GM12864 (cell line): ENCODE measurements at regions not wholly inside any gene's neighbourhood (a gene's known extent, or its start where the extent isn't known, plus 50 kb on each side); places are given as distances from the start of the nearest gene placed in this dataset.
"Not testable (repeated sequence)": the region's sequence is repeated elsewhere in the genome, so short reads cannot be mapped to it uniquely, and the experiment has no call there.

ENCODE experiments used
- DNase-seq: peaks from one replicate; pipeline ENCODE4 v3.0.0-alpha.2; 2011; ENCODE audit warnings: low read depth
- H3K4me3 ChIP-seq: 2 replicates; pipeline ENCODE4 v1.5.1; 2011; ENCODE audit warnings: mild to moderate bottlenecking, low read depth, low read length, control low read depth
- CTCF ChIP-seq: IDR thresholded peaks from 2 replicates; pipeline ENCODE4 v1.5.1; 2011; ENCODE audit warnings: low read depth, mild to moderate bottlenecking, moderate library complexity, low read length, control low read depth, inconsistent platforms; ENCODE audit errors: missing control alignments

GRCh38 chr5:96315431-96315830, 117.6 kb downstream of the PCSK1 start:
- DNase-seq, result no peak
- no peak overlapping the region for H3K4me3 ChIP-seq

GRCh38 chr5:96312383-96312782, 120.7 kb downstream of the PCSK1 start:
- no peak for TF ChIP-seq CTCF
- H3K4me3 ChIP-seq, result no peak overlapping the region
- DNase-seq, result no peak

More at GRCh38 chr5:96315431-96315830, 117.6 kb downstream of the PCSK1 start:
- TF ChIP-seq CTCF, result no peak

GRCh38 chr5:96307047-96307446, 126.0 kb downstream of the PCSK1 start:
- H3K4me3 ChIP-seq, DNase-seq: not testable (repeated sequence)

- H3K4me3 ChIP-seq, result no peak overlapping the region
- DNase-seq, result no peak
- no peak for TF ChIP-seq CTCF
These were observed 130.8 kb downstream of the PCSK1 start for GRCh38 chr5:96302174-96302738.

- no peak for TF ChIP-seq CTCF
- H3K4me3 ChIP-seq, result no peak overlapping the region
- DNase-seq, result no peak
These were observed 132.1 kb downstream of the PCSK1 start for GRCh38 chr5:96300976-96301375.

- no peak overlapping the region for H3K4me3 ChIP-seq
- no peak for DNase-seq
These were observed 135.2 kb downstream of the PCSK1 start for GRCh38 chr5:96297867-96298266.

GRCh38 chr5:96297290-96297689, 135.8 kb downstream of the PCSK1 start:
- DNase-seq, result no peak
- TF ChIP-seq CTCF, result no peak
- no peak overlapping the region for H3K4me3 ChIP-seq

More at GRCh38 chr5:96297867-96298266, 135.2 kb downstream of the PCSK1 start:
- TF ChIP-seq CTCF, result no peak
